GM18951 (cell line): ENCODE measurements at regions not wholly inside any gene's neighbourhood (a gene's known extent, or its start where the extent isn't known, plus 50 kb on each side); places are given as distances from the start of the nearest gene placed in this dataset.

ENCODE experiments used
- POLR2A ChIP-seq: IDR thresholded peaks from 4 replicates; pipeline ENCODE4 v1.6.1; 2011; ENCODE audit warnings: mild to moderate bottlenecking; ENCODE audit not compliant: insufficient read length, insufficient read depth; ENCODE audit errors: extremely low read depth
- in situ Hi-C: fragments of 300-500 bp; cut with MboI; formaldehyde crosslinking; loops from one replicate; pipeline ENCODE4 v1.12.0; 2022; ENCODE audit warnings: low sequenced_read_pairs, mixed read lengths, inconsistent platforms; ENCODE audit not compliant: unreplicated experiment

- no peak for TF ChIP-seq POLR2A
These were observed 264.2 kb downstream of the ZSWIM6 start for GRCh38 chr5:61596265-61596664.

GRCh38 chr5:61597684-61598083 lies 265.6 kb downstream of the ZSWIM6 start:
- in situ Hi-C loops = no loop called here
- TF ChIP-seq POLR2A = no peak

More at GRCh38 chr5:61596265-61596664, 264.2 kb downstream of the ZSWIM6 start:
- in situ Hi-C loops = no loop called here

- TF ChIP-seq POLR2A = no peak
- in situ Hi-C loops = no loop called here
These were observed 266.1 kb downstream of the ZSWIM6 start for GRCh38 chr5:61598126-61598525.

- TF ChIP-seq POLR2A = no peak
- in situ Hi-C loops = no loop called here
These were observed 267.5 kb downstream of the ZSWIM6 start for GRCh38 chr5:61599370-61600122.

GRCh38 chr5:61600123-61600444 lies 268.0 kb downstream of the ZSWIM6 start:
- in situ Hi-C loops = no loop called here
- TF ChIP-seq POLR2A = no peak

- in situ Hi-C loops = no loop called here
- no peak for TF ChIP-seq POLR2A
These were observed 269.0 kb downstream of the ZSWIM6 start for GRCh38 chr5:61600945-61601511.

- in situ Hi-C loops = no loop called here
- no peak for TF ChIP-seq POLR2A
These were observed 271.3 kb downstream of the ZSWIM6 start for GRCh38 chr5:61603211-61603908.

- in situ Hi-C loops = no loop called here
- TF ChIP-seq POLR2A = no peak
These were observed 272.3 kb downstream of the ZSWIM6 start for GRCh38 chr5:61604076-61605025.

GRCh38 chr5:61609840-61610677 lies 278.0 kb downstream of the ZSWIM6 start:
- in situ Hi-C loops = no loop called here
- no peak for TF ChIP-seq POLR2A

GRCh38 chr5:61610678-61611024 lies 278.6 kb downstream of the ZSWIM6 start:
- TF ChIP-seq POLR2A = no peak
- in situ Hi-C loops = no loop called here

GRCh38 chr5:61612431-61612830 lies 280.4 kb downstream of the ZSWIM6 start:
- in situ Hi-C loops = no loop called here

GRCh38 chr5:61613679-61614078 lies 281.6 kb downstream of the ZSWIM6 start:
- no peak for TF ChIP-seq POLR2A

More at GRCh38 chr5:61612431-61612830, 280.4 kb downstream of the ZSWIM6 start:
- no peak for TF ChIP-seq POLR2A

More at GRCh38 chr5:61613679-61614078, 281.6 kb downstream of the ZSWIM6 start:
- in situ Hi-C loops = no loop called here
